ENCODE measurements at regions not wholly inside any gene's neighbourhood (a gene's known extent, or its start where the extent isn't known, plus 50 kb on each side); places are given as distances from the start of the nearest gene placed in this dataset.

DNA sequence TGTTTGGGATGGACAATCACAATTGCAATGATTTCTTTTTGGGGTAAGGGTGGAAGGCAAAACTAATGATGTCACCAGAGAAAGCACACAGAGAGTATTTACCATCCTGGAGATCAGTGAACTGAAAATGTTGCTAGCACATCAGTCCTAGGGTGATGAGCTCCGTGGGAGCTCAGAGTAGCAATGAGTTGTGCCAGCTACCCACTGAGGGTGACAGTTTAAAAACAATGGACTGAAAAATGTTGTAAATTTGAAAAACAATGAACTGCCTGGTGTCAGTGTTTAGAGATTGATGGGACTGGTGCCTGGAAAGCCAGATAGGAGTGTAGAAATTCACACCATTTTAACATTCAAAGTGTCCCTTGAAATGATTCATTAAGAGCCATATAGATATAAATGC, 198.5 kb downstream of the ATP23 start:
- intact Hi-C loops (cut with micrococcal nuclease; ENCODE audit: unreplicated experiment) = no loop called here
- H3K9me3 Mint-ChIP-seq (ENCODE audit: unreplicated experiment) = no peaks in the 10 kb centered on the region
- Histone ChIP-seq H3K4me3 (ENCODE audit: low read depth, low read length) (no peak overlapping the region), H3K4me1 (no peaks in the 10 kb centered on the region), H3K36me3 (ENCODE audit: control insufficient read depth, insufficient read depth, low read length) (no peaks in the 10 kb centered on the region), H3K27me3 (replicated peaks; ENCODE audit: control insufficient read depth, insufficient read depth, low read length) (no peaks in the 10 kb centered on the region), H3K9me3 (no peaks in the 10 kb centered on the region)
- no peaks in the 10 kb centered on the region for H3K4me1 Mint-ChIP-seq (ENCODE audit: low read depth, unreplicated experiment)
- POLR2A ChIA-PET = no interaction called here
- peaks cover 7% of the 10 kb centered on the region for H3K27me3 Mint-ChIP-seq (ENCODE audit: insufficient read depth, unreplicated experiment)
- TF ChIP-seq, protein P1, sequence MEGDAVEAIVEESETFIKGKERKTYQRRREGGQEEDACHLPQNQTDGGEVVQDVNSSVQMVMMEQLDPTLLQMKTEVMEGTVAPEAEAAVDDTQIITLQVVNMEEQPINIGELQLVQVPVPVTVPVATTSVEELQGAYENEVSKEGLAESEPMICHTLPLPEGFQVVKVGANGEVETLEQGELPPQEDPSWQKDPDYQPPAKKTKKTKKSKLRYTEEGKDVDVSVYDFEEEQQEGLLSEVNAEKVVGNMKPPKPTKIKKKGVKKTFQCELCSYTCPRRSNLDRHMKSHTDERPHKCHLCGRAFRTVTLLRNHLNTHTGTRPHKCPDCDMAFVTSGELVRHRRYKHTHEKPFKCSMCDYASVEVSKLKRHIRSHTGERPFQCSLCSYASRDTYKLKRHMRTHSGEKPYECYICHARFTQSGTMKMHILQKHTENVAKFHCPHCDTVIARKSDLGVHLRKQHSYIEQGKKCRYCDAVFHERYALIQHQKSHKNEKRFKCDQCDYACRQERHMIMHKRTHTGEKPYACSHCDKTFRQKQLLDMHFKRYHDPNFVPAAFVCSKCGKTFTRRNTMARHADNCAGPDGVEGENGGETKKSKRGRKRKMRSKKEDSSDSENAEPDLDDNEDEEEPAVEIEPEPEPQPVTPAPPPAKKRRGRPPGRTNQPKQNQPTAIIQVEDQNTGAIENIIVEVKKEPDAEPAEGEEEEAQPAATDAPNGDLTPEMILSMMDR (IDR thresholded peaks at IDR 0.05; ENCODE audit: insufficient read depth in 1 of 2, low read depth in 1 of 2, low read length in 1 of 2, severe bottlenecking in 1 of 2, unreplicated experiment in 1 of 2) = no peak
- CTCF ChIA-PET = no interaction called here
- no peak overlapping the region for H3K27ac Mint-ChIP-seq (ENCODE audit: unreplicated experiment)
- BruUV-seq (replicated peaks) = no TSS peak
- no peaks in the 10 kb centered on the region for H3K36me3 Mint-ChIP-seq (ENCODE audit: insufficient read depth, unreplicated experiment)
- no peak overlapping the region for H3K4me3 Mint-ChIP-seq (ENCODE audit: unreplicated experiment)
- DNase-seq = no peak

DNA sequence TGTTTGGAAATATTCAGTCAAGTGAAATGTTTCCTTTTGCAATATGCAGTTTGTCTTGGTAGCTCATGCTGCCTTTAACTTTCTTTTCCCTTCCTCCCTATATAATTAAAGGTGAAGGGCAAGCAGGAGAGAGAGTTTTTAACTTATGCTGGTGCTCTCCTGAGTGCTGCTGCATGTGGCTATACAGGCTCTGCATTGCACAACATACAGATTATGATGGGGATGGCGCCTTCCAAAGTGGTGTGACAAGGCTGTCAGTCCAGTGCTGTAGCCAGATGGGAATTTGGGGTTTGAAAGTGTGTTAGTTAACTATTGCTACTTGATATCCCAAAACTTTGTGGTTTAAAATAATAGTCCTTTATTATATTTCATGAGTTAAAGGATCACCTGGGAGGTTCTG, 199.0 kb downstream of the ATP23 start:
- TF ChIP-seq, protein P1 (IDR thresholded peaks at IDR 0.05; ENCODE audit: insufficient read depth in 1 of 2, low read depth in 1 of 2, low read length in 1 of 2, severe bottlenecking in 1 of 2, unreplicated experiment in 1 of 2) = no peak
- Mint-ChIP-seq H3K27me3 (ENCODE audit: insufficient read depth, unreplicated experiment) (peaks cover 7% of the 10 kb centered on the region), H3K9me3 (ENCODE audit: unreplicated experiment) (no peaks in the 10 kb centered on the region), H3K4me1 (ENCODE audit: low read depth, unreplicated experiment) (no peaks in the 10 kb centered on the region), H3K4me3 (ENCODE audit: unreplicated experiment) (no peak overlapping the region), H3K36me3 (ENCODE audit: insufficient read depth, unreplicated experiment) (no peaks in the 10 kb centered on the region), H3K27ac (ENCODE audit: unreplicated experiment) (no peak overlapping the region)
- H3K36me3 ChIP-seq (ENCODE audit: control insufficient read depth, insufficient read depth, low read length) = no peaks in the 10 kb centered on the region
- no peaks in the 10 kb centered on the region for H3K27me3 ChIP-seq (replicated peaks; ENCODE audit: control insufficient read depth, insufficient read depth, low read length)
- BruUV-seq (replicated peaks) = no TSS peak
- ChIA-PET POLR2A (no interaction called here), CTCF (no interaction called here)
- DNase-seq = no peak
- intact Hi-C loops (cut with micrococcal nuclease; ENCODE audit: unreplicated experiment) = no loop called here
- H3K9me3 ChIP-seq = no peaks in the 10 kb centered on the region
- H3K4me1 ChIP-seq = no peaks in the 10 kb centered on the region
- no peak overlapping the region for H3K4me3 ChIP-seq (ENCODE audit: low read depth, low read length)

DNA sequence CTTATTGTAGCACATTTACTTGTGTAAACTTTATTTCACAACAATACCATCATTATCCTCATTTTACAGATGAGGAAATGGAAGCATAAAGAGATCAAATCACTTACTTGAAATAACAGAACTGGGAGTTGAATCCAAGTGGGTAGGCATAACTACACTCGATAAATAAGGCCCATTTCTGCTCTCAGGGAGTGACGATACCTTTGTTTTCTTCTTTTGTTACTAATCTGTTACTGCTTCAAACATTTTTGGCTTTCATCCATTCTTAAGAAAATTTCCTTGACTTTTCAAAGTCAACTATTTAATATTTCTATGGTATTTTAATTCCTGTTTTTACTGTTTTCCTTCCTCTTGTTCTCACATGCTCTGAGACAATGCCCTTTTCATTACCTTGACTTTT, 201.6 kb downstream of the ATP23 start:
- no peaks in the 10 kb centered on the region for H3K4me1 Mint-ChIP-seq (ENCODE audit: low read depth, unreplicated experiment)
- no peaks in the 10 kb centered on the region for H3K9me3 ChIP-seq
- H3K36me3 ChIP-seq (ENCODE audit: control insufficient read depth, insufficient read depth, low read length) = no peaks in the 10 kb centered on the region
- TF ChIP-seq, protein P1 (IDR thresholded peaks at IDR 0.05; ENCODE audit: insufficient read depth in 1 of 2, low read depth in 1 of 2, low read length in 1 of 2, severe bottlenecking in 1 of 2, unreplicated experiment in 1 of 2) = no peak
- no peaks in the 10 kb centered on the region for H3K27me3 ChIP-seq (replicated peaks; ENCODE audit: control insufficient read depth, insufficient read depth, low read length)
- peaks cover 2% of the 10 kb centered on the region for H3K27me3 Mint-ChIP-seq (ENCODE audit: insufficient read depth, unreplicated experiment)
- no peak overlapping the region for H3K27ac Mint-ChIP-seq (ENCODE audit: unreplicated experiment)
- ChIA-PET CTCF (no interaction called here), POLR2A (interaction anchor here (0.7 kb wide), 1 partner anchor 23 kb away, joined by 4 read pairs; no protein-coding TSS in a partner anchor)
- H3K4me1 ChIP-seq = no peaks in the 10 kb centered on the region
- no peak overlapping the region for H3K4me3 Mint-ChIP-seq (ENCODE audit: unreplicated experiment)
- H3K4me3 ChIP-seq (ENCODE audit: low read depth, low read length) = no peak overlapping the region
- DNase-seq = no peak
- intact Hi-C loops (cut with micrococcal nuclease; ENCODE audit: unreplicated experiment) = no loop called here
- H3K36me3 Mint-ChIP-seq (ENCODE audit: insufficient read depth, unreplicated experiment) = no peaks in the 10 kb centered on the region
- peaks cover 13% of the 10 kb centered on the region for H3K9me3 Mint-ChIP-seq (ENCODE audit: unreplicated experiment)
- no TSS peak for BruUV-seq (replicated peaks)
